Activated B cell treated with CpG ODN at 0.5 μM for 24 hours (primary cell): ENCODE measurements at regions not wholly inside any gene's neighbourhood (a gene's known extent, or its start where the extent isn't known, plus 50 kb on each side); places are given as distances from the start of the nearest gene placed in this dataset.

ENCODE experiments used
- ATAC-seq: fragments of 200-7000 bp; cut with Tn5 transposase; one replicate; pipeline ENCODE4 v1.10.0; 2021; ENCODE audit warnings: low read depth, mild to moderate bottlenecking, moderate library complexity
- CTCF ChIA-PET: fragments of 350-600 bp; sonication (Branson Sonifier 250); formaldehyde crosslinking; loops from one replicate; lab custom pipeline; 2021; ENCODE audit warnings: antibody characterized with exemption; lab: Charles Lee
- POLR2A ChIA-PET: fragments of 350-600 bp; sonication (Branson Sonifier 250); formaldehyde crosslinking; loops from one replicate; lab custom pipeline; 2021; ENCODE audit warnings: antibody characterized with exemption; lab: Charles Lee
- DNase-seq: peaks from one replicate; pipeline ENCODE4 v3.0.0; 2022
- H3K27ac Mint-ChIP-seq: one replicate; pipeline ENCODE4 v1.8.0; 2020; ENCODE audit warnings: mixed read lengths
- H3K27me3 Mint-ChIP-seq: one replicate; pipeline ENCODE4 v1.8.0; 2021; ENCODE audit warnings: mixed read lengths
- H3K36me3 Mint-ChIP-seq: one replicate; pipeline ENCODE4 v1.8.0; 2021; ENCODE audit warnings: low read depth, mixed read lengths
- H3K4me1 Mint-ChIP-seq: one replicate; pipeline ENCODE4 v1.8.0; 2021; ENCODE audit warnings: mixed read lengths
- H3K4me3 Mint-ChIP-seq: one replicate; pipeline ENCODE4 v1.8.0; 2020; ENCODE audit warnings: mild to moderate bottlenecking, mixed read lengths
- H3K9me3 Mint-ChIP-seq: one replicate; pipeline ENCODE4 v1.8.0; 2020; ENCODE audit warnings: mixed read lengths
- CTCF ChIP-seq: fragments of 200-600 bp; IDR thresholded peaks from one replicate; pipeline ENCODE4 v1.8.0; 2022; ENCODE audit warnings: antibody characterized with exemption, mild to moderate bottlenecking
- intact Hi-C: fragments of 100-400 bp; cut with micrococcal nuclease; formaldehyde crosslinking; loops from one replicate; pipeline ENCODE4 v1.15.1; 2024

- Mint-ChIP-seq H3K4me3 (no peak overlapping the region), H3K4me1 (no peaks in the 10 kb centered on the region), H3K27me3 (no peaks in the 10 kb centered on the region), H3K9me3 (no peaks in the 10 kb centered on the region), H3K27ac (no peak overlapping the region), H3K36me3 (no peaks in the 10 kb centered on the region)
- ChIA-PET CTCF (no interaction called here), POLR2A (no interaction called here)
- TF ChIP-seq CTCF = no peak
- intact Hi-C loops = no loop called here
- no peak for DNase-seq
- ATAC-seq = no peak
Measured at GRCh38 chr4:175530655-175531054, 281.4 kb downstream of the GPM6A start.

DNA sequence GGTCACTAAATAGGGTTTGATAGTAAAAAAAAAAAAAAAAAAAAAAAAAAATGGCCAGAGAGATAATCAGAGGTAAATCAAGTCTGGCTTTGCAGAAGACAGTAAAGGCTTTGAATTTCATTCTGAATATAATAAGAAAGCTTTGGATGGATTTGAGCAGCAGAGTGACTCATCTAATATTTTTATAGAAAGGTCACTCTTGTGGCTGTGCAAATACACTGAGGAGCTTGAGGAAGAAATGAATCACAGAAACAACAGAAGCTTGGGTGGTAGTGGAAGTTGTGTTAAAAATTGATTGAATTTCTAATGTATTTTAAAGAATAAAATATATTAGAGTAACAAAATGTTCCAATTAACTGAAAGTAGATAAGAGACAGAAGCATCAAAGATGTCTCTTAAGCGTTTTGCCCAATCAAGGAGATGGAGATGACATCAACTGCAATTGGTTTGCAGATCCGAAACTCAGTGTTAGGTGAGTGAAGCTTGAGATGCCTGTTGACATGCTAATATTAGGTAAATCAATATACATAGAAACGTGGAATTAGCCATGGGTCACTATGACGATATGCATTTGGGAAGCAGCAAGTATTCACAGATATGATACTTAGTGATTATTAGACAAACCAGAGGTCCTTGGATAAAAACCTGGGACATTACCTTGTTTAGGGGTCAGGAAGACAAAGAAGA, 280.5 kb downstream of the GPM6A start:
- DNase-seq (no peak), ATAC-seq (no peak)
- H3K27ac Mint-ChIP-seq = no peak overlapping the region
- no peaks in the 10 kb centered on the region for H3K36me3 Mint-ChIP-seq
- ChIA-PET POLR2A (no interaction called here), CTCF (no interaction called here)
- intact Hi-C loops = no loop called here
- H3K4me1 Mint-ChIP-seq = no peaks in the 10 kb centered on the region
- H3K4me3 Mint-ChIP-seq = no peak overlapping the region
- H3K9me3 Mint-ChIP-seq = no peaks in the 10 kb centered on the region
- TF ChIP-seq CTCF = no peak
- H3K27me3 Mint-ChIP-seq = no peaks in the 10 kb centered on the region

DNA sequence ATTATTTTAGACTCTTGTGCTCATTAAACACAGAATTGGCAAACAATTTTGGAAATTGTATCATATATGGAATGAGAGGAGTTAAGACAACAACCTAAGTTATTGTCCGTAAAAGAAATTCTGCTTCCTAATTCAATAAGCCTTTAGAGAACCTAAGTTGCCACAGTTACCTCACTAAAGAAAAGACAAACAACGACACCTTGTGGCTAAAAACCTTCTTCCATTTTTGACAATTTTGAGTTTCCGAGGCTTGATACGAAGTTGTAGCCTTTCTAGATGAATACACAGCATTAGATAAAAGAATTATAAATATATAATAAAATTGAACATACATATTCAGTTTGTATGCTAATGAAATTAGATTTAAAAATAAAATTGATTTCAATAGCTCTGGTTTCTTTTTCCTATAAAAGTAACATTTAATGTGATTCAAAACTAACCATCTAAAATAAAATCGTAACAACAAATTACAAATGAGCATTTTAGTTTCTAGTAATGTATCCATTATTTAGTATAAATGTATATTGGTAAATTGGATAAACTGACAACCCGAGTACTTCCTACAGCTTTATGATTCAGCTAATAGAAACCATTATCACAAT, 275.1 kb downstream of the GPM6A start:
- Mint-ChIP-seq H3K27me3 (no peaks in the 10 kb centered on the region), H3K27ac (no peak overlapping the region), H3K4me3 (no peak overlapping the region), H3K4me1 (no peaks in the 10 kb centered on the region), H3K9me3 (no peaks in the 10 kb centered on the region), H3K36me3 (no peaks in the 10 kb centered on the region)
- POLR2A ChIA-PET = no interaction called here
- DNase-seq = no peak
- intact Hi-C loops = loop anchor here (1.0 to 5.0 kb wide), 3 partner anchors 710 to 1172 kb away; partner anchors contain the start of gene GLRA3
- no peak for TF ChIP-seq CTCF
- CTCF ChIA-PET = no interaction called here
- no peak for ATAC-seq

DNA sequence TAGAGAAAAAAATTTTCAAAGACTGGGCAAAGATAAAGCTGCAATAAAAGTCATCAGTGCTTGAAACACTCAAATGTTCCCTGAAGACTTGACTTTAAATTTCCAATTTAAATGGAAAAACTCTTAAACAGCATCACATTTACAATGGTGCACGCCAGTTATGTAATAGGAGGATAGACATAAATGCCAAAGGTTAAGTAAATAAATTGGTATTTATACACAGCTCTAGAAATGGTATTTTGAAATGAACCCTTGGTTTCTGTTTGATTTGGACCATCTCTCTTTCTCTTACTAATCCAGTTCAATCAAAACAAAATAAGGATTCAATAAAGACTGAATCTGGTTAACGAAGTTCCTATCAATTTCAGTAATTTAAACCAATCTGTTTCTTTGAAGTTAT, 272.6 kb downstream of the GPM6A start:
- intact Hi-C loops = loop anchor here (5.0 kb wide), 1 partner anchor 712 kb away; the partner anchor contains the start of gene GLRA3
- ChIA-PET CTCF (no interaction called here), POLR2A (no interaction called here)
- TF ChIP-seq CTCF = no peak
- Mint-ChIP-seq H3K4me3 (no peak overlapping the region), H3K36me3 (no peaks in the 10 kb centered on the region), H3K4me1 (no peaks in the 10 kb centered on the region), H3K27me3 (no peaks in the 10 kb centered on the region), H3K27ac (no peak overlapping the region), H3K9me3 (no peaks in the 10 kb centered on the region)
- DNase-seq (no peak), ATAC-seq (no peak)

GRCh38 chr4:175540151-175540550, 271.9 kb downstream of the GPM6A start:
- H3K9me3 Mint-ChIP-seq = no peaks in the 10 kb centered on the region
- POLR2A ChIA-PET = no interaction called here

More at GRCh38 chr4:175540151-175540550, 271.9 kb downstream of the GPM6A start:
- intact Hi-C loops = no loop called here
- ATAC-seq (no peak), DNase-seq (no peak)
- Mint-ChIP-seq H3K27me3 (no peaks in the 10 kb centered on the region), H3K4me1 (no peaks in the 10 kb centered on the region), H3K4me3 (no peak overlapping the region), H3K27ac (no peak overlapping the region), H3K36me3 (no peaks in the 10 kb centered on the region)
- no peak for TF ChIP-seq CTCF
- CTCF ChIA-PET = no interaction called here
